ENCODE measurements at regions not wholly inside any gene's neighbourhood (a gene's known extent, or its start where the extent isn't known, plus 50 kb on each side); places are given as distances from the start of the nearest gene placed in this dataset.

GRCh38 chr4:36532670-36533379, 251.4 kb downstream of the DTHD1 start:
- Histone ChIP-seq H3K4me3 (ENCODE audit: insufficient read depth, low read depth, low read length, poor library complexity, severe bottlenecking) (no peak overlapping the region), H3K9me3 (ENCODE audit: control insufficient read depth, low read length) (no peaks in the 10 kb centered on the region), H3K4me1 (ENCODE audit: control insufficient read depth, insufficient read depth, low read length, poor library complexity, severe bottlenecking) (no peaks in the 10 kb centered on the region), H3K36me3 (ENCODE audit: control insufficient read depth, insufficient read depth, low read length) (no peaks in the 10 kb centered on the region), H3K27me3 (replicated peaks; ENCODE audit: control insufficient read depth, insufficient read depth, low read length, poor library complexity, severe bottlenecking) (no peaks in the 10 kb centered on the region), H3K27ac (ENCODE audit: insufficient read depth, low read length, poor library complexity, severe bottlenecking) (no peak overlapping the region)
- DNase-seq: no peak

- no peaks in the 10 kb centered on the region for H3K4me1 ChIP-seq (ENCODE audit: control insufficient read depth, insufficient read depth, low read length, poor library complexity, severe bottlenecking)
- H3K27me3 ChIP-seq (replicated peaks; ENCODE audit: control insufficient read depth, insufficient read depth, low read length, poor library complexity, severe bottlenecking): no peaks in the 10 kb centered on the region
These were observed 252.5 kb downstream of the DTHD1 start for GRCh38 chr4:36533944-36534343.

GRCh38 chr4:36547383-36547782, 266.0 kb downstream of the DTHD1 start:
- H3K36me3 ChIP-seq (ENCODE audit: control insufficient read depth, insufficient read depth, low read length): no peaks in the 10 kb centered on the region
- no peaks in the 10 kb centered on the region for H3K9me3 ChIP-seq (ENCODE audit: control insufficient read depth, low read length)
- no peaks in the 10 kb centered on the region for H3K27me3 ChIP-seq (replicated peaks; ENCODE audit: control insufficient read depth, insufficient read depth, low read length, poor library complexity, severe bottlenecking)
- DNase-seq: no peak
- no peak overlapping the region for H3K4me3 ChIP-seq (ENCODE audit: insufficient read depth, low read depth, low read length, poor library complexity, severe bottlenecking)
- H3K4me1 ChIP-seq (ENCODE audit: control insufficient read depth, insufficient read depth, low read length, poor library complexity, severe bottlenecking): no peaks in the 10 kb centered on the region
- no peak overlapping the region for H3K27ac ChIP-seq (ENCODE audit: insufficient read depth, low read length, poor library complexity, severe bottlenecking)

More at GRCh38 chr4:36533944-36534343, 252.5 kb downstream of the DTHD1 start:
- no peaks in the 10 kb centered on the region for H3K36me3 ChIP-seq (ENCODE audit: control insufficient read depth, insufficient read depth, low read length)
- no peak overlapping the region for H3K4me3 ChIP-seq (ENCODE audit: insufficient read depth, low read depth, low read length, poor library complexity, severe bottlenecking)
- DNase-seq: no peak
- H3K9me3 ChIP-seq (ENCODE audit: control insufficient read depth, low read length): no peaks in the 10 kb centered on the region
- H3K27ac ChIP-seq (ENCODE audit: insufficient read depth, low read length, poor library complexity, severe bottlenecking): no peak overlapping the region

GRCh38 chr4:36549252-36549651, 267.8 kb downstream of the DTHD1 start:
- H3K27ac ChIP-seq (ENCODE audit: insufficient read depth, low read length, poor library complexity, severe bottlenecking): no peak overlapping the region
- H3K4me1 ChIP-seq (ENCODE audit: control insufficient read depth, insufficient read depth, low read length, poor library complexity, severe bottlenecking): no peaks in the 10 kb centered on the region
- no peak overlapping the region for H3K4me3 ChIP-seq (ENCODE audit: insufficient read depth, low read depth, low read length, poor library complexity, severe bottlenecking)
- no peaks in the 10 kb centered on the region for H3K27me3 ChIP-seq (replicated peaks; ENCODE audit: control insufficient read depth, insufficient read depth, low read length, poor library complexity, severe bottlenecking)
- H3K36me3 ChIP-seq (ENCODE audit: control insufficient read depth, insufficient read depth, low read length): no peaks in the 10 kb centered on the region
- no peaks in the 10 kb centered on the region for H3K9me3 ChIP-seq (ENCODE audit: control insufficient read depth, low read length)
- DNase-seq: no peak

- no peak for DNase-seq
- Histone ChIP-seq H3K27ac (ENCODE audit: insufficient read depth, low read length, poor library complexity, severe bottlenecking) (no peak overlapping the region), H3K9me3 (ENCODE audit: control insufficient read depth, low read length) (no peaks in the 10 kb centered on the region), H3K4me1 (ENCODE audit: control insufficient read depth, insufficient read depth, low read length, poor library complexity, severe bottlenecking) (no peaks in the 10 kb centered on the region), H3K27me3 (replicated peaks; ENCODE audit: control insufficient read depth, insufficient read depth, low read length, poor library complexity, severe bottlenecking) (no peaks in the 10 kb centered on the region), H3K4me3 (ENCODE audit: insufficient read depth, low read depth, low read length, poor library complexity, severe bottlenecking) (no peak overlapping the region), H3K36me3 (ENCODE audit: control insufficient read depth, insufficient read depth, low read length) (no peaks in the 10 kb centered on the region)
These were observed 268.6 kb downstream of the DTHD1 start for GRCh38 chr4:36549992-36550391.

GRCh38 chr4:36551697-36552214, 270.3 kb downstream of the DTHD1 start:
- Histone ChIP-seq H3K36me3 (ENCODE audit: control insufficient read depth, insufficient read depth, low read length) (no peaks in the 10 kb centered on the region), H3K4me3 (ENCODE audit: insufficient read depth, low read depth, low read length, poor library complexity, severe bottlenecking) (no peak overlapping the region), H3K27ac (ENCODE audit: insufficient read depth, low read length, poor library complexity, severe bottlenecking) (no peak overlapping the region), H3K27me3 (replicated peaks; ENCODE audit: control insufficient read depth, insufficient read depth, low read length, poor library complexity, severe bottlenecking) (no peaks in the 10 kb centered on the region), H3K9me3 (ENCODE audit: control insufficient read depth, low read length) (no peaks in the 10 kb centered on the region), H3K4me1 (ENCODE audit: control insufficient read depth, insufficient read depth, low read length, poor library complexity, severe bottlenecking) (no peaks in the 10 kb centered on the region)
- no peak for DNase-seq

- H3K36me3 ChIP-seq (ENCODE audit: control insufficient read depth, insufficient read depth, low read length): no peaks in the 10 kb centered on the region
These were observed 271.6 kb downstream of the DTHD1 start for GRCh38 chr4:36553029-36553428.

GRCh38 chr4:36553453-36553852, 272.0 kb downstream of the DTHD1 start:
- H3K4me3 ChIP-seq (ENCODE audit: insufficient read depth, low read depth, low read length, poor library complexity, severe bottlenecking): no peak overlapping the region
- H3K4me1 ChIP-seq (ENCODE audit: control insufficient read depth, insufficient read depth, low read length, poor library complexity, severe bottlenecking): no peaks in the 10 kb centered on the region
- H3K36me3 ChIP-seq (ENCODE audit: control insufficient read depth, insufficient read depth, low read length): no peaks in the 10 kb centered on the region
- no peak for DNase-seq
- no peaks in the 10 kb centered on the region for H3K27me3 ChIP-seq (replicated peaks; ENCODE audit: control insufficient read depth, insufficient read depth, low read length, poor library complexity, severe bottlenecking)
- H3K9me3 ChIP-seq (ENCODE audit: control insufficient read depth, low read length): no peaks in the 10 kb centered on the region
- no peak overlapping the region for H3K27ac ChIP-seq (ENCODE audit: insufficient read depth, low read length, poor library complexity, severe bottlenecking)

More at GRCh38 chr4:36553029-36553428, 271.6 kb downstream of the DTHD1 start:
- Histone ChIP-seq H3K27ac (ENCODE audit: insufficient read depth, low read length, poor library complexity, severe bottlenecking) (no peak overlapping the region), H3K9me3 (ENCODE audit: control insufficient read depth, low read length) (no peaks in the 10 kb centered on the region), H3K27me3 (replicated peaks; ENCODE audit: control insufficient read depth, insufficient read depth, low read length, poor library complexity, severe bottlenecking) (no peaks in the 10 kb centered on the region), H3K4me1 (ENCODE audit: control insufficient read depth, insufficient read depth, low read length, poor library complexity, severe bottlenecking) (no peaks in the 10 kb centered on the region), H3K4me3 (ENCODE audit: insufficient read depth, low read depth, low read length, poor library complexity, severe bottlenecking) (no peak overlapping the region)
- no peak for DNase-seq

- Histone ChIP-seq H3K4me1 (ENCODE audit: control insufficient read depth, insufficient read depth, low read length, poor library complexity, severe bottlenecking) (no peaks in the 10 kb centered on the region), H3K27me3 (replicated peaks; ENCODE audit: control insufficient read depth, insufficient read depth, low read length, poor library complexity, severe bottlenecking) (no peaks in the 10 kb centered on the region), H3K4me3 (ENCODE audit: insufficient read depth, low read depth, low read length, poor library complexity, severe bottlenecking) (no peak overlapping the region)
These were observed 275.6 kb downstream of the DTHD1 start for GRCh38 chr4:36556984-36557383.

GRCh38 chr4:36568575-36568974, 287.2 kb downstream of the DTHD1 start:
- Histone ChIP-seq H3K4me1 (ENCODE audit: control insufficient read depth, insufficient read depth, low read length, poor library complexity, severe bottlenecking) (no peaks in the 10 kb centered on the region), H3K36me3 (ENCODE audit: control insufficient read depth, insufficient read depth, low read length) (no peaks in the 10 kb centered on the region), H3K27me3 (replicated peaks; ENCODE audit: control insufficient read depth, insufficient read depth, low read length, poor library complexity, severe bottlenecking) (no peaks in the 10 kb centered on the region), H3K9me3 (ENCODE audit: control insufficient read depth, low read length) (no peaks in the 10 kb centered on the region), H3K27ac (ENCODE audit: insufficient read depth, low read length, poor library complexity, severe bottlenecking) (no peak overlapping the region), H3K4me3 (ENCODE audit: insufficient read depth, low read depth, low read length, poor library complexity, severe bottlenecking) (no peak overlapping the region)
- DNase-seq: no peak

More at GRCh38 chr4:36556984-36557383, 275.6 kb downstream of the DTHD1 start:
- no peaks in the 10 kb centered on the region for H3K36me3 ChIP-seq (ENCODE audit: control insufficient read depth, insufficient read depth, low read length)
- DNase-seq: no peak
- no peak overlapping the region for H3K27ac ChIP-seq (ENCODE audit: insufficient read depth, low read length, poor library complexity, severe bottlenecking)
- H3K9me3 ChIP-seq (ENCODE audit: control insufficient read depth, low read length): no peaks in the 10 kb centered on the region
